GM19455 (cell line): ENCODE measurements at regions not wholly inside any gene's neighbourhood (a gene's known extent, or its start where the extent isn't known, plus 50 kb on each side); places are given as distances from the start of the nearest gene placed in this dataset.
"Not testable (repeated sequence)": the region's sequence is repeated elsewhere in the genome, so short reads cannot be mapped to it uniquely, and the experiment has no call there.

ENCODE experiments used
- ATAC-seq: cut with Tn5 transposase; IDR thresholded peaks from one replicate; pipeline ENCODE4 v1.9.1; 2021; ENCODE audit not compliant: unreplicated experiment

- no peak for ATAC-seq
These were observed 291.0 kb downstream of the CYRIA start for GRCh38 chr2:16374671-16375070.

GRCh38 chr2:16373341-16373740 lies 292.3 kb downstream of the CYRIA start:
- ATAC-seq = no peak

GRCh38 chr2:16371751-16372150 lies 293.9 kb downstream of the CYRIA start:
- ATAC-seq = no peak

DNA sequence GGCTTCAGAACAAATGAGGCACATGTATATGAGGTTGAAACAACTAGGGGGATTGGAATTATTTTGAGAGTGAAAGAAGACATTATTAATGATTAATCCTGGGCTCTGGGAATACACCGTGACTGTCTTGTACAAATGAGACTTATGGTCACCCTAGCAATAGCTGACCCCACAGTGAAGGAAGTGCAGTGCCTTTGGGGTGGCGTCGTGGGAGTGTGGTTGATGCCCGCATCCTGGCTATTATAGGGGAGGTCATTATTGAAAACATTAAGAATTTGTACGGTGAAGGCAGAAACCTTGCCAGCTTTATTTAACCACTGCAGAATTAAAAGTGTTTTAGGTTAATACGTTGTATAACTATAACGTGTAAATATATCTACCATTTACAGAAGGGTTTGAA lies 296.7 kb downstream of the CYRIA start:
- ATAC-seq = no peak

- no peak for ATAC-seq
These were observed 297.3 kb downstream of the CYRIA start for GRCh38 chr2:16368328-16368727.

DNA sequence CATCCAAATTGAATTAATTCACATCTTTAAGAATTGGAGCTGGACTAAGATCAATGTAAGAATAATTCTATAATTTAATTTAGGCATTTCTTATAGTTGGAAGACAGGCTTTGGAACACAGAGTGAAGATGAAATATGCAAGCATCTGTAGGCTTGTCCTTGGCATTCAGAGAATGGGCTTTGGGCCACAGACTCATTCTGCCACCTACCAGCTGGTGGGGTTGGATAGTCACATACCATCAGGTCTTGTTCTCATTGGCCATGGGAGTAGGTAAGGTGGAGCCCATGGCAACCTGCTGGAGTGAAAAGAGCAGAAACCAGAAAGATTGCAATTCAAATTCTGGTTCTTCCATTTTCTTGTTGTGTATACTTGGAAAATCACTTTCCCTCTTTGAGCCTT lies 300.3 kb downstream of the CYRIA start:
- no peak for ATAC-seq

DNA sequence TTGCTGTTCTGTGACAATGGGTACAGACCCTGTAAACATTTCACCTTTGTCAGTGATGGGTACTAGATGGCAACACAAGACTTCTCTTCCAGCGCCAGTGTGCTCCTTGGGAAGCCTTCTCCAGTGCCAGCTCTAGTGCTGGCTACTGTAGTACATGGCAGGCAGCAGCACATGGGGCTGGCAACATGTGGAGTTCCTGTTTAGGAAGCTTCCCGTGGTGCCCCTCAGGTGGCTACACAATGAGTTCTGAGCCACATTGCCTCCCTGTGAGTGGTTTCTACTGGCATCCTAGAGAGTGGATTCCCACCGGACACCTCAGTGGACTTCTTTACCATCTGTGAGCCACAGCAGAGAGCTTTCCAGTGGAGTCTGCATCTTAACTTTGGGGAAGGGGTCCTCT lies 302.1 kb downstream of the CYRIA start:
- ATAC-seq = no peak

DNA sequence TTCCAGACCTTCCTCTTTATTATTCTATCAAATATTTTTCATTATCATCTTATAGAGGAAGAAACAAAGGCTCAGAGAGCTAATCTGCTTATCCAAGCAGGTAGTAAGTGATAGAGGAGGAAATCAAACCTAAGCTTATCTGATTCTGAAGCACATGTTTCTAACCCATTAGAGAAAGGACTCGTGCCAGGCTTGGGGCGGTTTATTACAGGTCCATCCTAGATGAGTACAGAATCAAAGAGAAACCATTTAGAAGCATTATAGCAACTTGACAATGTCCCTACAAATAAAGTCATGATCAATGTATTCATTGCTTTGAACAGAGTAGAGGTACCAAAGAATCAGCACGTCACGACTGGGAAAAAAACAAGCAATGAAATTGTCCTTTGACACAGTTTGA lies 303.0 kb downstream of the CYRIA start:
- no peak for ATAC-seq

DNA sequence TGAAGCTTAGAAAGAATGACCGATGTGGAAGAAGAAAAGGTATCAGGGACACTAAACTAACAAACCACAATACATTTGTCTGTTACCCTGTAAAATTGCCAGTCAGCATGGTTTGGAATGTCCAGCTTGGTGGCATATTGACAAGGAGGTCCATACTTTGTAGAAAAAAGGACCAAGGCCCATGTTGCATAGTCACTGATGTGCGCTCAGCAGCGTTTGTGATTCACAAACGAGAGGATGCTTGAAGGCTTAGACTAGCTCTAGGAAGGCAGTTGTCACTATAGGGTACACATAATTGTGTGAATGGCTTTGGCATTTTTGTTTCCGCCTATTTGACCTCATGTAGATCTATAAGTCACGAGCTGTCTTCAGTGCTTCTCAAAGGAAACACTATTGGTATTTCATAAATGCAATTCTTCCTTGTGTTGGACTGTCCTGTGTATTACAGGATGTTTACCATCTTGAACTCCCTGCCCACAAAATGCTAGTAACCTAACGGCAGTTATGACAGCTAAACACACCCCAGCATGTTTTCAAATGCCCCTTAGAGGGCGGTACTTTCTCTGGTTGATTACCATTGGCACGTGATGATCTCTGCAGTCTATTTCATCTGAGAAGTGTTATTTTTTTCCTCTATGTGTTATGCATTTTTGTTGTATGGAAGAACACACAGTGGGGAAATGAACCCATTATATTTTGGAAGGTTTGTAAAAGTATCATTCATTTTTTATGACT lies 304.2 kb downstream of the CYRIA start:
- ATAC-seq = no peak

DNA sequence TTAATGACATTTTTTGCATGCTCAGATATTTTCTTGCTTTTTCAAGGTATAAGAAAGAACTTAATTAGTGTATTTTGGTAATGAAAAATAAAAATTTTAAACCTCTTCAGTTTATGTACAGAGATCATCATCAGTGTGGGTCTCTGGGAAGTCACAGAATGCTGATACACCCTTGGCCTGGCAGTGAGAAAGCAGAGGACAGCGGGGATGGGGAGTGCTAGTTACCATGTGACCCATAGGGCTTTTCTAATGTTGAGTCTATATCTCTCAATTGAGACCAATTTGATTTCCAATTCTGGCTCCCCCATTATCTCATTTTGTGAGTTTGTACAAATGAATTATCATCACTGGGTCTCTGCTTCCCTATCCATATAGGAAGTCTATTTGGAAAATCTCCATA lies 305.7 kb downstream of the CYRIA start:
- no peak for ATAC-seq

- no peak for ATAC-seq
These were observed 308.4 kb downstream of the CYRIA start for GRCh38 chr2:16357188-16357587.

- ATAC-seq = no peak
These were observed 314.1 kb downstream of the CYRIA start for GRCh38 chr2:16351541-16351940.

GRCh38 chr2:16351137-16351536 lies 314.5 kb downstream of the CYRIA start:
- ATAC-seq = no peak

- no peak for ATAC-seq
These were observed 315.4 kb downstream of the CYRIA start for GRCh38 chr2:16350211-16350610.

- no peak for ATAC-seq
These were observed 315.8 kb downstream of the CYRIA start for GRCh38 chr2:16349811-16350210.

- ATAC-seq = no peak
These were observed 316.7 kb downstream of the CYRIA start for GRCh38 chr2:16348821-16349515.

DNA sequence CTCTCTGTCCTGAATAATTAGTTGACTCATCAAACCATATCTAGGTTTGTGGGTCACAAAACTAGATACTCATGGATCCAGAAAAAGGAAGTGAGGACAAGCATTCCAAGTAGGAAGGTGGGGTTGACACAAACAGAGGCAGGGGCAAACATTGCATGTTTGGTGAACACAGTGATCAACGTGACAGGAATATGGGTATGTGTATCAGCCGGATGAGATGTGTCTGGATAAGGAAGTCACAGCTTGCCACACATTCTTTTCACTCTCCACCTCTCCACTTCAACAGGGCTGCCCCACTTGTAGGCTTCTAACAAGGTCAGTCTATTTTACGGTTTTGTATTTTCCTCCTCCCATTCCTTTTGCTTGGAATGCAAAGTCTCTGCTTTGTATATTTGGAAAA lies 319.0 kb downstream of the CYRIA start:
- no peak for ATAC-seq

DNA sequence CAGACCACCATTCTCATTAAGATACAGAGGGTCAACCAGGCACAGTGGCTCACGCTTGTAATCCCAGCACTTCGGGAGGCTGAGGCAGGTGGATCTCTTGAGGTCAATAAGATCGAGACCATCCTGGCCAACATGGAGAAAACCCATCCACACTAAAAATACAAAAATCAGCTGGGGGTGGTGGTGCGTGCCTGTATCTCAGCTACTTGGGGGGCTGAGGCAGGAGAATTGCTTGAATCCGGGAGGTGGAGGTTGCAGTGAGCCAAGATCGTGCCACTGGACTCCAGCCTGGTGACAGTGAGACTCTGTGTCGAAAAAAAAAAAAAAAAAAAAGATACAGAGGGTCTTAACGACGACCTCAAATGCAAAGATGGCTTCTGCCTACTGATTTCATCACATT lies 320.4 kb downstream of the CYRIA start:
- not testable (repeated sequence) for ATAC-seq

GRCh38 chr2:16339206-16339605 lies 326.4 kb downstream of the CYRIA start:
- ATAC-seq = no peak

GRCh38 chr2:16338026-16338425 lies 327.6 kb downstream of the CYRIA start:
- no peak for ATAC-seq

DNA sequence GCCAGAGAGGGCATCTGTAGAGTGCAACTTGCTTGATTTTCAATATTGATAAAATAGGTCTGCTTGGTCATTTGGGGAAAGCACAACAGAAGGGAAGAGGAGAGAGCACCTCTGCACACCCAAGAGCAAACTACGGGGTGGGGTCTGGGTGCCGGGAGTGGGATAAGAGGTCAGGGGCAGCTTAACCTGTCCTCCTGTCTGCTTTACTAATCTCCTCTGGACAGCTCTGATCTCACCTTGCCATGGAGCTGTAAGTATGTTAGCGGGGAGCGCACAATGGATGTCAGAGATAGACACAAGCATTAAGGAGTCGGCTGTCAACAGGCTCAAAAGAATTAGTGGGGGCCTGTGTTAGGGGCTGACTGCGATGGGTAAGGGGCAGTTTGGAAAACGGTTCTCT lies 328.7 kb downstream of the CYRIA start:
- no peak for ATAC-seq

DNA sequence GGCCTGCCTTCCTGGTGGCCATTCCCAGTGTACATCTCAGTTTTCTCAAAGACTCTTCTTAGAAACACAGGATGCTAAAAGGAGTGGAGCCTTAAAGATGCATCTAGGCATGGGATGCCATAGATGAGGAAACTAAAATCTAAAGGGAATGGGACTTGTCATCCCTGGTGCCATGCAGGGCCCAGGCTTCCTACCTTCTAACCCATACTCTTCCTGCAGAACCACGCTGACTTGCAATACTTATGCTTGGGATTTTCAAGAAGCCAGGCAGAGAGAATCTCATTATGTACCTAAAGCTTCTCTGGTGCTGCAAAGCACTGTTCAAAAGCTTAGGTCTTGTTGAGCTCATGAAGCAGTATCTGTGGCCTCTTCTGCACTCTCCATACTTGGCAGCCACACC lies 329.1 kb downstream of the CYRIA start:
- no peak for ATAC-seq

- no peak for ATAC-seq
These were observed 329.7 kb downstream of the CYRIA start for GRCh38 chr2:16335947-16336346.
